Activated naive CD8-positive, alpha-beta T cell (primary cell): ENCODE measurements at regions not wholly inside any gene's neighbourhood (a gene's known extent, or its start where the extent isn't known, plus 50 kb on each side); places are given as distances from the start of the nearest gene placed in this dataset.

Source experiments
- H3K27ac Mint-ChIP-seq: one replicate; pipeline ENCODE4 v1.8.0; 2021; ENCODE audit warnings: mixed read lengths
- H3K27me3 Mint-ChIP-seq: one replicate; pipeline ENCODE4 v1.8.0; 2021; ENCODE audit warnings: mixed read lengths
- H3K36me3 Mint-ChIP-seq: one replicate; pipeline ENCODE4 v1.8.0; 2021; ENCODE audit warnings: mixed read lengths
- H3K4me1 Mint-ChIP-seq: one replicate; pipeline ENCODE4 v1.8.0; 2021; ENCODE audit warnings: low read depth, mixed read lengths
- H3K4me3 Mint-ChIP-seq: one replicate; pipeline ENCODE4 v1.8.0; 2021; ENCODE audit warnings: mild to moderate bottlenecking, mixed read lengths
- H3K9me3 Mint-ChIP-seq: one replicate; pipeline ENCODE4 v1.8.0; 2021; ENCODE audit warnings: low read depth, mixed read lengths

GRCh38 chr22:49017482-49018329 is 810.0 kb downstream of the BRD1 start:
- Mint-ChIP-seq H3K4me1 (no peaks in the 10 kb centered on the region), H3K27me3 (no peaks in the 10 kb centered on the region), H3K9me3 (no peaks in the 10 kb centered on the region), H3K27ac (no peak overlapping the region), H3K36me3 (no peaks in the 10 kb centered on the region), H3K4me3 (no peak overlapping the region)

- no peak overlapping the region for H3K27ac Mint-ChIP-seq
- no peaks in the 10 kb centered on the region for H3K36me3 Mint-ChIP-seq
- no peaks in the 10 kb centered on the region for H3K27me3 Mint-ChIP-seq
- H3K4me1 Mint-ChIP-seq = no peaks in the 10 kb centered on the region
- no peaks in the 10 kb centered on the region for H3K9me3 Mint-ChIP-seq
- no peak overlapping the region for H3K4me3 Mint-ChIP-seq
Observed at GRCh38 chr22:49016909-49017481, 810.7 kb downstream of the BRD1 start.

GRCh38 chr22:49015993-49016908 is 811.4 kb downstream of the BRD1 start:
- no peak overlapping the region for H3K27ac Mint-ChIP-seq

DNA sequence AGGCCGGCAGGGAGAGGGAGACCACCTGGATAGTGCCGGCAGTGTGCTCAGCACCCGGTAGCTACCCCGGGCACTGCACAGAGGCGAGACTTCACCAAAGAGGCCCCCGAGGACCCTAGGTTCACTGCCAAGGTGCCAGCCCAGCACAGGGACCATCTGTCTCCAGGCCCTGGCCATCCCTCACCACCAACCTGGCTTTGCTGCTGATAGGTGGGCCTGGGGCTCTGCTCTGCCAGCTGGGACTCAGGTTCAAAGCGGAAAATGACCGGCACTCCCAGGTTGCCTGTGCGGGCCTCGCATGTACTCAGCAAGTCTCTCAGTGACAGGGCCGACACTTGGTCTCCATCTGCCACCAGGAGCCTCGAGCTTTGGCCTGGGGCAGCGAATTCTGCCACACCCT is 812.2 kb downstream of the BRD1 start:
- Mint-ChIP-seq H3K9me3 (no peaks in the 10 kb centered on the region), H3K27ac (no peak overlapping the region), H3K4me1 (no peaks in the 10 kb centered on the region), H3K27me3 (no peaks in the 10 kb centered on the region), H3K4me3 (no peak overlapping the region), H3K36me3 (no peaks in the 10 kb centered on the region)

More at GRCh38 chr22:49015993-49016908, 811.4 kb downstream of the BRD1 start:
- no peaks in the 10 kb centered on the region for H3K9me3 Mint-ChIP-seq
- H3K4me3 Mint-ChIP-seq = no peak overlapping the region
- no peaks in the 10 kb centered on the region for H3K36me3 Mint-ChIP-seq
- H3K4me1 Mint-ChIP-seq = no peaks in the 10 kb centered on the region
- no peaks in the 10 kb centered on the region for H3K27me3 Mint-ChIP-seq

GRCh38 chr22:49014227-49015201 is 813.2 kb downstream of the BRD1 start:
- H3K27ac Mint-ChIP-seq = no peak overlapping the region
- no peaks in the 10 kb centered on the region for H3K9me3 Mint-ChIP-seq
- H3K4me3 Mint-ChIP-seq = no peak overlapping the region
- no peaks in the 10 kb centered on the region for H3K27me3 Mint-ChIP-seq
- H3K36me3 Mint-ChIP-seq = no peaks in the 10 kb centered on the region
- no peaks in the 10 kb centered on the region for H3K4me1 Mint-ChIP-seq

DNA sequence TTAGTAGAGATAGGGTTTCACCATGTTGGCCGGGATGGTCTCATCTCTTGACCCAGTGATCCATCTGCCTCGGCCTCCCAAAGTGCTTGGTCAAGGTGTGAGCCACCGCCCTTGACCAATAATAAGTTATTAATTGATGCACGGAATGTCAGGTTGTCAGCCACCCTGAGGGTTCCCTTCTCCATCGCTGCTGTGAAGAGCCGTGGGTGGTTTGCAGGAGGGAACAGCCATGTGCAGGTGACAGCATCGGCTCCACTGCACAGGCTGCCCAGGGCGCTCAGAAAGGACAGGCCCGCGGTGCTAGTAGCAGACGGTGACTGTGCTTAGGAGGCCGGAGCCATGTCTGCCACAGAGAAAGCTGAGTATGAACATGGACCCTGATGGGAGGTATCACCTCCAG is 814.0 kb downstream of the BRD1 start:
- H3K9me3 Mint-ChIP-seq = no peaks in the 10 kb centered on the region
- H3K27me3 Mint-ChIP-seq = no peaks in the 10 kb centered on the region
- no peaks in the 10 kb centered on the region for H3K36me3 Mint-ChIP-seq
- no peak overlapping the region for H3K4me3 Mint-ChIP-seq
- H3K27ac Mint-ChIP-seq = no peak overlapping the region
- H3K4me1 Mint-ChIP-seq = no peaks in the 10 kb centered on the region

- H3K36me3 Mint-ChIP-seq = no peaks in the 10 kb centered on the region
- no peak overlapping the region for H3K4me3 Mint-ChIP-seq
- H3K27me3 Mint-ChIP-seq = no peaks in the 10 kb centered on the region
- H3K9me3 Mint-ChIP-seq = no peaks in the 10 kb centered on the region
- no peaks in the 10 kb centered on the region for H3K4me1 Mint-ChIP-seq
- H3K27ac Mint-ChIP-seq = no peak overlapping the region
Observed at GRCh38 chr22:49012712-49013395, 814.8 kb downstream of the BRD1 start.

GRCh38 chr22:49011769-49012648 is 815.7 kb downstream of the BRD1 start:
- H3K27ac Mint-ChIP-seq = no peak overlapping the region
- H3K4me3 Mint-ChIP-seq = no peak overlapping the region
- H3K36me3 Mint-ChIP-seq = no peaks in the 10 kb centered on the region
- no peaks in the 10 kb centered on the region for H3K9me3 Mint-ChIP-seq
- H3K27me3 Mint-ChIP-seq = no peaks in the 10 kb centered on the region
- no peaks in the 10 kb centered on the region for H3K4me1 Mint-ChIP-seq

DNA sequence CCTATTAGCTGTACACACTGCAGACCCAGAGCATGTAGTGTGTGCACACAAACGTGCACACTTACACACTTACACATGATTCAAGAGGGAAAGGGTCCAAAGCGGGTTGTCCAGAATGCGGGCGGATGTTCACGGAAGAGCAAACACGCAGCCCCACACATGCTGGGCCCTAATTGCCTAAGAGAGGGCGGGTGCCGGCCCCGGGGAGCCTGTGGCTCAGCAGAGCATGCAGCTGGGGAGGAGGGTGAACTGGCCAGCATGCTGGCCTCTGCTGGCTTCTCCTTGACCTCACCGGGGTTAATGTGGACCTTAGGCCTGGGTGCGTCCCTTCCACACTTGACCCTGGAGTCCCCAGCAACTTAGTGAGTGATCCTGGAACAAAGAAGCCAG is 816.3 kb downstream of the BRD1 start:
- Mint-ChIP-seq H3K27ac (no peak overlapping the region), H3K36me3 (no peaks in the 10 kb centered on the region), H3K4me1 (no peaks in the 10 kb centered on the region), H3K27me3 (no peaks in the 10 kb centered on the region), H3K9me3 (no peaks in the 10 kb centered on the region), H3K4me3 (no peak overlapping the region)

DNA sequence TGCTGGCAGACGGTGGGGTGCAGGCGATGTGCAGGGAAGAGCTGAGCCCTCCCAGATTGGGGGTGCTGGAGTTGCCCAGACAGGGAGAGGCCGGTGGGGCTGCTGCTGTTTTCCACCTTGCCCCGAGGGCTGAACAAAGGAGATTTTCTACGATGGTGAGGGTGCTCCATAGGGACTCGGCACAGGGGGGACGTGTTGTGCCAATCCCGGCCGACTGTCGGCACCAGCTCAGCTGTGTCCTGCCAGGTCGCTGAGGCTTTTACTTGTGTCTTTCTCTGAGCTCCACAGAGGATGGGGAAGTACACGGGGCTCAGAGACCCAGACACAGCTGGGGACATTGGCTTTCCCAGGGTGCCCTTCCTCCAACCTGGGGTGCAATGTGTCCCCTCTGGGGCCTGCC is 816.8 kb downstream of the BRD1 start:
- no peaks in the 10 kb centered on the region for H3K9me3 Mint-ChIP-seq
- H3K4me3 Mint-ChIP-seq = no peak overlapping the region
- no peaks in the 10 kb centered on the region for H3K4me1 Mint-ChIP-seq
- no peaks in the 10 kb centered on the region for H3K36me3 Mint-ChIP-seq
- H3K27me3 Mint-ChIP-seq = no peaks in the 10 kb centered on the region
- no peak overlapping the region for H3K27ac Mint-ChIP-seq

GRCh38 chr22:49010070-49010863 is 817.4 kb downstream of the BRD1 start:
- H3K4me3 Mint-ChIP-seq = no peak overlapping the region
- no peaks in the 10 kb centered on the region for H3K27me3 Mint-ChIP-seq
- no peak overlapping the region for H3K27ac Mint-ChIP-seq
- H3K36me3 Mint-ChIP-seq = no peaks in the 10 kb centered on the region
- no peaks in the 10 kb centered on the region for H3K9me3 Mint-ChIP-seq
- no peaks in the 10 kb centered on the region for H3K4me1 Mint-ChIP-seq

DNA sequence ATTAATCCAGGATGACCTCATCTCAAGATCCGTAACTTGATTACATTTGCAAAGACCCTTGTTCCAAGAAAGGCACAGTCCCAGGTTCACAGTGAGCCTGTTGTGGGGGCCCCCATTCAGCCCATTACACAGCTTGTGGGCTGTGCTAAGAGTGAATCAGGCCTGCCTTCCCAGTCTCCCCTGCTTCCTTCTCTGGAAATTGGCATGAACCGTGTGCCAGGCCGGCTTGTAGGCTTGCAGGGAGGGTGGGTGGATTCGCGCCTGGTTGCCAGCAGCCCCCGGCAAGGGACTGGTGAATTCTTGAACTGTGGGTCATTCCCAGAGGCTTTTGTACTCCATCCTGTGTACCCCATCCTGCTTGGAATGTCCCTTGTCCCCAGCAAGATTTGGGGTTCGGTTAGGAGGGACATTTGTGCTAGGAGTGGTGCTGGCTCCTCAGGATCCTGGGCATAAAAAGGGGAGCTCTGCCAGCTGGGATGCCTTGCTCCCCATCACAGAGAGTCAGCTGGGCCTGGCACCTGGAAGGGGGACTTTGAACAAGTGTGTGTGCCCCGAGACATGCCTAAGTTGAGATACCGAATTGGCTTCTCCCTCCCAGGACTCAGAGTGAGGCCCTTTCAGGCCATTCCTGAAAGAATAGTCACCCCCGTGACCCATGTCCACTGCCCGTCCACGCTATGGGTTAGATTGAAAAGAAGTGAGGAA is 818.2 kb downstream of the BRD1 start:
- Mint-ChIP-seq H3K9me3 (no peaks in the 10 kb centered on the region), H3K27me3 (no peaks in the 10 kb centered on the region), H3K4me3 (no peak overlapping the region), H3K36me3 (no peaks in the 10 kb centered on the region), H3K27ac (no peak overlapping the region), H3K4me1 (no peaks in the 10 kb centered on the region)
